ENCODE measurements at regions not wholly inside any gene's neighbourhood (a gene's known extent, or its start where the extent isn't known, plus 50 kb on each side); places are given as distances from the start of the nearest gene placed in this dataset.

DNA sequence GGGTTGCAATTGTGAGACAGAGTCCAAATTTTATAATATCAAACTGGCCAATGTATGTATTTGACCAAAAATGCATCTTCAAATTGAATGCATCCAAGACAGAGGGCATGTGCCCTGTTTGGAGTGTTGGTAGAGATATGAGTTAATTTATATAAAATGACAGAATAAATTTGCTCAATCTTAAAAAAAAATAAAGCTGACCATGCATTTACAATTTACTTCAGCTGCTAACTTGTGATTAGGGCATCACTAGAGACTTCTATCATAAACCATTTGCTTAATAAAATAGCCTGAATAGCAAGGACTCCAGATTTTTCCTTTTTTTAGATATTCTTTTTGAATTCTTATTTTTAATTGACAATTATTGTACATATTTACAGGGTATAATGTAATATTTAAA is 1345.8 kb downstream of the CDH11 start:
- ChIA-PET CTCF (no interaction called here), RAD21 (ENCODE audit: unreplicated experiment) (no interaction called here), SMC1A (ENCODE audit: uncharacterized antibody, unreplicated experiment) (no interaction called here), POLR2A (interaction anchor here (0.6 kb wide), 1 partner anchor 21 kb away, joined by 3 read pairs; no protein-coding TSS in a partner anchor)
- FAIRE-seq = no peak
- in situ Hi-C loops (cut with MboI) = no loop called here
- DNase-seq (ENCODE audit: low read depth, low spot score) = no peak
- no peak overlapping the region for H2AFZ ChIP-seq (ENCODE audit: control insufficient read depth, low read depth, low read length)
- H3K4me2 ChIP-seq (ENCODE audit: control insufficient read depth, insufficient read depth) = no peak overlapping the region
- H3K36me3 ChIP-seq (ENCODE audit: control insufficient read depth in 2 of 2, insufficient read depth in 2 of 2, low read length in 1 of 2) = no peaks in the 10 kb centered on the region
- no TSS peak for BruUV-seq (replicated peaks)
- ATAC-seq = no peak
- no peak overlapping the region for H3K9ac ChIP-seq (ENCODE audit: control insufficient read depth, insufficient read depth, low read length)
- no peak overlapping the region for H3K4me3 ChIP-seq
- no peaks in the 10 kb centered on the region for H3K4me1 ChIP-seq (ENCODE audit: control insufficient read depth, insufficient read depth, low read length)
- TF ChIP-seq ZNF622 (IDR thresholded peaks at IDR 0.05) (no peak), SUZ12 (IDR thresholded peaks at IDR 0.05; ENCODE audit: unreplicated experiment) (no peak), ZNF274 (IDR thresholded peaks at IDR 0.05; ENCODE audit: insufficient read depth, insufficient read length) (no peak), TCF12 (IDR thresholded peaks at IDR 0.05; ENCODE audit: low read depth, low read length) (no peak), ATF7 (IDR thresholded peaks at IDR 0.05; ENCODE audit: low read depth) (no peak), NR2C1 (IDR thresholded peaks at IDR 0.05) (no peak), JUND (IDR thresholded peaks at IDR 0.05; ENCODE audit: low read depth, low read length) (no peak), NFYB (IDR thresholded peaks at IDR 0.05; ENCODE audit: insufficient read depth, low read depth, low read length) (no peak), BRCA1 (IDR thresholded peaks at IDR 0.05; ENCODE audit: low read depth, low read length) (no peak)
- TF ChIP-seq, protein P1, sequence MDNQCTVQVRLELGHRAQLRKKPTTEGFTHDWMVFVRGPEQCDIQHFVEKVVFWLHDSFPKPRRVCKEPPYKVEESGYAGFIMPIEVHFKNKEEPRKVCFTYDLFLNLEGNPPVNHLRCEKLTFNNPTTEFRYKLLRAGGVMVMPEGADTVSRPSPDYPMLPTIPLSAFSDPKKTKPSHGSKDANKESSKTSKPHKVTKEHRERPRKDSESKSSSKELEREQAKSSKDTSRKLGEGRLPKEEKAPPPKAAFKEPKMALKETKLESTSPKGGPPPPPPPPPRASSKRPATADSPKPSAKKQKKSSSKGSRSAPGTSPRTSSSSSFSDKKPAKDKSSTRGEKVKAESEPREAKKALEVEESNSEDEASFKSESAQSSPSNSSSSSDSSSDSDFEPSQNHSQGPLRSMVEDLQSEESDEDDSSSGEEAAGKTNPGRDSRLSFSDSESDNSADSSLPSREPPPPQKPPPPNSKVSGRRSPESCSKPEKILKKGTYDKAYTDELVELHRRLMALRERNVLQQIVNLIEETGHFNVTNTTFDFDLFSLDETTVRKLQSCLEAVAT (IDR thresholded peaks at IDR 0.05) = no peak
- no peaks in the 10 kb centered on the region for H3K9me3 ChIP-seq (replicated peaks; ENCODE audit: control insufficient read depth, insufficient read depth, low read length)
- H3K27me3 ChIP-seq (replicated peaks in 1 of 2; ENCODE audit: control insufficient read depth in 2 of 2, insufficient read depth in 2 of 2, low read length in 1 of 2) = no peaks in the 10 kb centered on the region
- intact Hi-C loops (cut with micrococcal nuclease; ENCODE audit: unreplicated experiment) = no loop called here
- no peaks in the 10 kb centered on the region for H3K79me2 ChIP-seq (ENCODE audit: control insufficient read depth, insufficient read depth, low read length)
- H4K20me1 ChIP-seq (ENCODE audit: control insufficient read depth, insufficient read depth) = no peaks in the 10 kb centered on the region
- H3K27ac ChIP-seq (ENCODE audit: control insufficient read depth, insufficient read depth) = no peak overlapping the region
